Dedifferentiated amniotic fluid mesenchymal stem cell (primary cell): ENCODE measurements at regions not wholly inside any gene's neighbourhood (a gene's known extent, or its start where the extent isn't known, plus 50 kb on each side); places are given as distances from the start of the nearest gene placed in this dataset.

ENCODE experiments used
- DNase-seq: peaks from one replicate; pipeline ENCODE4 v3.0.0-alpha.2; 2016; ENCODE audit errors: extremely low spot score

GRCh38 chr13:85386424-85386823, 412.8 kb downstream of the SLITRK6 start:
- DNase-seq = no peak

- no peak for DNase-seq
Observed at GRCh38 chr13:85383291-85383690, 415.9 kb downstream of the SLITRK6 start.

GRCh38 chr13:85381082-85381481, 418.1 kb downstream of the SLITRK6 start:
- no peak for DNase-seq

- no peak for DNase-seq
Observed at GRCh38 chr13:85379991-85380390, 419.2 kb downstream of the SLITRK6 start.

- no peak for DNase-seq
Observed at GRCh38 chr13:85379433-85379832, 419.8 kb downstream of the SLITRK6 start.

GRCh38 chr13:85377783-85378182, 421.4 kb downstream of the SLITRK6 start:
- DNase-seq = no peak

- DNase-seq = no peak
Observed at GRCh38 chr13:85373322-85373721, 425.9 kb downstream of the SLITRK6 start.

GRCh38 chr13:85371254-85371653, 428.0 kb downstream of the SLITRK6 start:
- DNase-seq = no peak

GRCh38 chr13:85368686-85369085, 430.5 kb downstream of the SLITRK6 start:
- DNase-seq = no peak

GRCh38 chr13:85367887-85368286, 431.3 kb downstream of the SLITRK6 start:
- no peak for DNase-seq

- peak; percentile 43 for DNase-seq
Observed at GRCh38 chr13:85366759-85367417, 432.3 kb downstream of the SLITRK6 start.

- DNase-seq = no peak
Observed at GRCh38 chr13:85363504-85363903, 435.7 kb downstream of the SLITRK6 start.

GRCh38 chr13:85362980-85363379, 436.2 kb downstream of the SLITRK6 start:
- DNase-seq = no peak

- peak; percentile 45 for DNase-seq
Observed at GRCh38 chr13:85347251-85347650, 452.0 kb downstream of the SLITRK6 start.

GRCh38 chr13:85334187-85334586, 465.0 kb downstream of the SLITRK6 start:
- DNase-seq = no peak

GRCh38 chr13:85333506-85334020, 465.7 kb downstream of the SLITRK6 start:
- no peak for DNase-seq

- DNase-seq = no peak
Observed at GRCh38 chr13:85332615-85333014, 466.6 kb downstream of the SLITRK6 start.

- DNase-seq = no peak
Observed at GRCh38 chr13:85321734-85322133, 477.5 kb downstream of the SLITRK6 start.

GRCh38 chr13:85317781-85318180, 481.4 kb downstream of the SLITRK6 start:
- no peak for DNase-seq

- DNase-seq = no peak
Observed at GRCh38 chr13:85316506-85317025, 482.7 kb downstream of the SLITRK6 start.

GRCh38 chr13:85314686-85315085, 484.5 kb downstream of the SLITRK6 start:
- DNase-seq = no peak

GRCh38 chr13:85313761-85314503, 485.3 kb downstream of the SLITRK6 start:
- DNase-seq = peak; percentile 46

GRCh38 chr13:85312071-85312470, 487.1 kb downstream of the SLITRK6 start:
- DNase-seq = no peak
